ENCODE measurements at regions not wholly inside any gene's neighbourhood (a gene's known extent, or its start where the extent isn't known, plus 50 kb on each side); places are given as distances from the start of the nearest gene placed in this dataset.
"Not testable (repeated sequence)": the region's sequence is repeated elsewhere in the genome, so short reads cannot be mapped to it uniquely, and the experiment has no call there.

DNA sequence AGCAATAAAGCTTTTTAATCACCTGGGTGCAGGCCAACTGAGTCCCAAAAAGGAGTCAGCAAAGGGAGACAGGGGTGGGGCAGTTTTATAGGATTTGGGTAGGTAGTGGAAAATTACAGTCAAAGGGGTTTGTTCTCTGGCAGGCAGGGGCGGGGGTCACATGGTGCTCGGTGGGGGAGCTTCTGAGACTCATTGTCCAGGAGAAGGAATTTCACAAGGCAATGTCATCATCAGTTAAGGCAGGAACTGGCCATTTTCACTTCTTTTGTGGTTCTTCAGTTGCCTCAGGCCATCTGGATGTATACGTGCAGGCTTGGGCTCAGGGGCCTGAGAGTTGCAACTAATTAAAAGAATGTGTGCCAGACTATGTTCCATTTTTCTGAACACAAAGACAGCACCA lies 147.5 kb upstream of the SCN7A start:
- DNase-seq (ENCODE audit: low spot score), result not testable (repeated sequence)

- DNase-seq (ENCODE audit: low spot score), result no peak
Observed at GRCh38 chr2:166637051-166637450, 143.0 kb upstream of the SCN7A start.

DNA sequence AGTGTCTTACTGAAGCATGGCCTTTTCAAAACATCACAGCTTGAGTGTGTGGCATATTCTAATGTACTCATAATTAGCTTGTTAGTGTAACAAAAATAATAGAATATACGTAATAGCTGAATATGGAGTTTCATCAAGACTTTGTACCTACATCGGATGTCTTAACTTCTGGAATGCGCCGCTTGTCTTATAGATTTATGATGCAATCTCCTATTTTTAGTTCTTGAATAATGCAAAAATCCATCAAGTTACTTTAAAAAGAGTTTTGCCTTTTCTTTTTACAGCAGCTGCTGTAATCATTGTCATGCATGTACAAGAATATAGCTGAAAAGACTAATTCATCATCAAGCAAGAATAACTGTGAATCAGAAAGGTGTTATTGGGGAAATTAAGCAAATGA lies 140.7 kb upstream of the SCN7A start:
- DNase-seq (ENCODE audit: low spot score), result no peak

- no peak for DNase-seq (ENCODE audit: low spot score)
Observed at GRCh38 chr2:166632616-166633015, 138.6 kb upstream of the SCN7A start.

- no peak for DNase-seq (ENCODE audit: low spot score)
Observed at GRCh38 chr2:166628478-166629136, 134.6 kb upstream of the SCN7A start.

GRCh38 chr2:166627893-166628292 lies 133.8 kb upstream of the SCN7A start:
- DNase-seq (ENCODE audit: low spot score), result no peak

DNA sequence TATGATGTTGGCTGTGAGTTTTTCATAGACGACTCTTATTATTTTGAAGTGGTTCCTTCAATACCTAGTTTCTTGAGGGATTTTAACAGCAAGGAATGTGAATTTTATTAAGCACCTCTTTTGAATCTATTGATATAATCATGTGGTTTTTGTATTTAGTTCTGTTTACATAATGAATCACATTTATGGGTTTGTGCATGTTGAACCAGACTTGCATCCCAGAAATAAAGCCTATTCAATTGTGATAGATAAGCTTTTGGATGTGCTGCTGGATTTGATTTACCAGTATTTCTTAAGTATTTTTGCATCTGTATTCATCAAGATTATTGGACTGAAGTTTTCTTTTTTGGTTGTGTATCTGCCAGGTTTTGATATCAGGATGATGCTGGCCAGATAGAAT lies 131.6 kb upstream of the SCN7A start:
- no peak for DNase-seq (ENCODE audit: low spot score)

DNA sequence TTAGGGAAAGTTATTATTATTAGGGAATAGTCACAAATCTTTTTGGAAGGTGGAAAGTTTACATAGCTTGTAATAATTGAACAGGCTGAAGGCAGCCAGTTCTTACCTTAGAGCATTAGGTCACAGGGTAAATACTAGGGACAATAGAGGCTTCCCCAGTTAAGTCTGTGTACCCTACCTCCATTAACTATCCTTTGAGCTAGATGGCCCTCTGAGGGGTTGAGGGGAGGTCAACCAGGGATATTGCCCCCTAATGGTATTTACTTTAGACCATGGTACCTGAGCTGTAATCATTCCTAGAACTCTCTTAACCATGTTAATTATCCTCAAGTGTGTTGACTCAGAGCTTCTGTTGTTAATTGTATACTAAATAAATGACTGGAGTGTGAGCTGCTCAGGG lies 120.5 kb upstream of the SCN7A start:
- DNase-seq (ENCODE audit: low spot score), result no peak

- no peak for DNase-seq (ENCODE audit: low spot score)
Observed at GRCh38 chr2:166614029-166614428, 120.0 kb upstream of the SCN7A start.

GRCh38 chr2:166613226-166613625 lies 119.2 kb upstream of the SCN7A start:
- DNase-seq (ENCODE audit: low spot score), result no peak

GRCh38 chr2:166612214-166612613 lies 118.2 kb upstream of the SCN7A start:
- DNase-seq (ENCODE audit: low spot score), result no peak

DNA sequence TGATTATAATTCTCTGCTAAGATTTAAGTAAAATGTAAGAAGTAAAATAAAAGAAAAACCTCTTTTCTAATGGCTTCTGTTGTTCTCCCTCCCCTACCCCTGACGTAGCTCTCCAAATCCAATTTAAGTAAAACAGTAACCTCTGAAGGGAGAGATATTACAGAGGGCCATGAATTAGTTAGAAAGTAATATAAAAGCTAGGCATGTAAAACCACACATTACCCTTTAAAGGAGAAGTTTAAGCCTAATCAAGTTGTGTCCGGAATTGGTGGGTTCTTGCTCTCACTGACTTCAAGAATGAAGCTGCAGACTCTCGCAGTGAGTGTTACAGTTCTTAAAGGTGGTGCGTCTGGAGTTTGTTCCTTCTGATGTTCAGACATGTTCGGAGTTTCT lies 116.9 kb upstream of the SCN7A start:
- DNase-seq (ENCODE audit: low spot score), result no peak

- no peak for DNase-seq (ENCODE audit: low spot score)
Observed at GRCh38 chr2:166610180-166610912, 116.3 kb upstream of the SCN7A start.

DNA sequence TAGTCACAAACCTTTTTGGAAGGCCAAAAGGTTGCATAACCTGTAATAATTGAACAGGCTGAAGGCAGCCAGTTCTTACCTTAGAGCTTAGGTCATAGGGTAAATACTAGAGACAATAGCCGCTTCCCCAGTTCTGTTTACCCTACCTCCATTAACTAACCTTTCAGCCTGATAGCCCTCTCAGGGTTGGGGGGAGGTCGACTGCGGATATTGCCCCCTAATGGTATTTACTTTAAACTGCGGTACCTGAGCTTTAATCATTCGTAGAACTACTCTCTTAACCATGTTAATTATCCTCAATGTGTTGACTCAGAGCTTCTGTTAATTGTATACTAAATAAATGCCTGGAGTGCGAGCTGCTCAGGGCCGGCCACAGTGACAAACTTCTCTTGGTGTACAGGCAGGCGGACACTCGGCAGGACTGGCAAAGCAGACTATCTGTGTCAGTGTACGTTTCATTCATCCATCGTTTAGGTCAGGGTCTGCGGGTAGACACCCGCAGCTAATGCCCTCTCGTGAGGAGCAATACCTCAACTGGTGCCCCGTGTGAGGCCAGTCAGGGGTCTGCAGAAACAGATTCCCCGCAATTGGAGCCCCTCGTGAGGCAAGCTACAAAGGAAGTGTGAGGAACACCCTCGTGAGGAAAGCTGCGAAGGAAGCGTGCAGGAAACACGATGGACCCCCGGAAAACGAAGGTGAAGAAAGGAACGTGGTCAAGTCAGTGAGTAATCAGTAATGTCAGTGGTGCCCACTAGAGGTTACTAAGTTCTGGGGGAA lies 115.3 kb upstream of the SCN7A start:
- no peak for DNase-seq (ENCODE audit: low spot score)

GRCh38 chr2:166607880-166608279 lies 113.8 kb upstream of the SCN7A start:
- DNase-seq (ENCODE audit: low spot score), result no peak

- DNase-seq (ENCODE audit: low spot score), result no peak
Observed at GRCh38 chr2:166593403-166593802, 99.4 kb upstream of the SCN7A start.

DNA sequence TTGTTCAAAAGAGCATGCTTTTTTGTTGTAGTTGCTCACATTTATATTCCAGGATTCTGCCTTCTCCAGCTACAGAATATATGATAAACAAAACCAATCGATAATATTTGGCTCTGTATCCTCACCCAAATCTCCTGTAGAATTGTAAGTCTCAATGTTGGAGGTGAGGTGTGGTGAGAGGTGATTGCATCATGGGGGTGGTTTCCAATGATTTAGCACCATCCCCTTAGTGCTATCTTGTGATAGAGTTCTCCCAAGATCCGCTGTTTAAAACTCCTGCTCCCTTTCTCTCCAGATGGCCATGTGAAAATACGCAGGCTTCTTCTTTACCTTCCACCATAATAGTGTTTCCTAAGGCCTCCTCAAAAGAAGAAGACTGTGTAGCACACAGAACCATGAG lies 98.7 kb upstream of the SCN7A start:
- no peak for DNase-seq (ENCODE audit: low spot score)

DNA sequence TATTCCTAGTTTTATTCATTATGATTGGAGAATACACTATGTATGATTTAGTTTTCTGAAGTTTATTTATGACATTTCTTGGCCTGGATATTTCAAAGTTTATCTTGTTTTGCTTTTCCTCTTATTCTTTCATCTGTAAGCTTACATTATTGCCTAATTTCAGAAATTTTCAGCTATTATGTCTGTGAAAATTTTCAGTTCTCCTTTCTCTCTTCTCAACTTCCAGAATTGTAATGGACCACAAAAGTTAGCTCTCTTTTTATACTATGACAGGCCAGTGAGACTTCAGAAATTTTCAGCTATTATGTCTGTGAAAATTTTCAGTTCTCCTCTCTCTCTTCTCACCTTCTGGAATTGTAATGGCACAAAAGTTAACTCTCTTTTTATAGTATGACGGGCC lies 97.2 kb upstream of the SCN7A start:
- DNase-seq (ENCODE audit: low spot score), result no peak

GRCh38 chr2:166573391-166573790 lies 79.3 kb upstream of the SCN7A start:
- DNase-seq (ENCODE audit: low spot score), result no peak

GRCh38 chr2:166572937-166573336 lies 78.9 kb upstream of the SCN7A start:
- no peak for DNase-seq (ENCODE audit: low spot score)

GRCh38 chr2:166568409-166568808 lies 74.4 kb upstream of the SCN7A start:
- DNase-seq (ENCODE audit: low spot score), result no peak

DNA sequence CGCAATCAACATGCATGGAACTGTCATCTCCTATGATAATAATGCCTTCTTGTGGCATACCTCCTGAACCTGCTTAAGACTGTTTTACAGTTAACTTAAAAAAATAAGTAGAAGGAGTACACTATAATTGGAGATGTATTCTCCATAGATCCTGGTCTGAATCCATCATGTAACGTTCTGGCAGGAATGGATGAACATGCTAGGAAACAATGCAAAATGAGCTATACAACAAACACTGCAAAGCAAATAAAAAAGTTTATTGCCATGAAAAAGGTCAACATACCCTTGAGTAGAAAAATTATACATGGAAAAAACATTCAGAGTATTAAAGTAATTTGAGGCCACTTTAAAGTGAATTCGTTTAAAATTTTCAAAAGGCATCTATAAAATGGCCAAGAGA lies 71.5 kb upstream of the SCN7A start:
- DNase-seq (ENCODE audit: low spot score), result no peak

GRCh38 chr2:166563894-166564293 lies 69.8 kb upstream of the SCN7A start:
- DNase-seq (ENCODE audit: low spot score), result no peak

Measured in CD4-positive, alpha-beta T cell treated with Interleukin-6 at 100 ng/mL for 8 hours (primary cell).